CD8-positive, alpha-beta memory T cell (primary cell): ENCODE measurements at regions not wholly inside any gene's neighbourhood (a gene's known extent, or its start where the extent isn't known, plus 50 kb on each side); places are given as distances from the start of the nearest gene placed in this dataset.

ENCODE experiments used
- CTCF ChIA-PET: fragments of 350-600 bp; sonication (Branson Sonifier 250); formaldehyde crosslinking; loops from one replicate; lab custom pipeline; 2021; ENCODE audit warnings: antibody characterized with exemption; lab: Charles Lee
- POLR2A ChIA-PET: fragments of 350-600 bp; sonication (Branson Sonifier 250); formaldehyde crosslinking; loops from one replicate; lab custom pipeline; 2021; ENCODE audit warnings: antibody characterized with exemption; lab: Charles Lee
- DNase-seq, 5 donors: peaks; one replicate each; pipeline versions ENCODE4 v3.0.0 to v3.0.0-alpha.2; 2020 to 2022; ENCODE audit warnings: mixed read lengths in 1 of 5
- H3K27ac ChIP-seq: one replicate; pipeline ENCODE4 v1.7.0; 2013; ENCODE audit warnings: low read depth, mild to moderate bottlenecking, low read length, moderate library complexity
- H3K27me3 ChIP-seq: 2 replicates; pipeline ENCODE4 v1.7.0; 2013; ENCODE audit warnings: low read length, mild to moderate bottlenecking; ENCODE audit not compliant: insufficient read depth, poor library complexity, severe bottlenecking
- H3K36me3 ChIP-seq: 2 replicates; pipeline ENCODE4 v1.7.0; 2013; ENCODE audit warnings: mild to moderate bottlenecking, low read length, moderate library complexity; ENCODE audit not compliant: insufficient read depth
- H3K4me1 ChIP-seq: 2 replicates; pipeline ENCODE4 v1.7.0; 2013; ENCODE audit warnings: mild to moderate bottlenecking, low read length, moderate library complexity; ENCODE audit not compliant: insufficient read depth
- H3K4me3 ChIP-seq: 2 replicates; pipeline ENCODE4 v1.7.0; 2013; ENCODE audit warnings: mild to moderate bottlenecking, low read length
- H3K9me3 ChIP-seq: 2 replicates; pipeline ENCODE4 v1.7.0; 2013; ENCODE audit warnings: mild to moderate bottlenecking, low read length
- H3K27ac Mint-ChIP-seq, 8 donors: one replicate each; pipeline ENCODE4 v1.8.0; 2020 to 2021; ENCODE audit warnings: mixed read lengths in 8 of 8, mild to moderate bottlenecking in 6 of 8, inconsistent platforms in 3 of 8, moderate library complexity in 3 of 8
- H3K27me3 Mint-ChIP-seq, 2 donors: one replicate each; pipeline ENCODE4 v1.8.0; 2020 to 2021; ENCODE audit warnings: mixed read lengths in 2 of 2, mild to moderate bottlenecking in 1 of 2, moderate library complexity in 1 of 2
- H3K36me3 Mint-ChIP-seq, 3 donors: one replicate each; pipeline ENCODE4 v1.8.0; 2020 to 2021; ENCODE audit warnings: mixed read lengths in 3 of 3, inconsistent platforms in 1 of 3, mild to moderate bottlenecking in 1 of 3
- H3K4me1 Mint-ChIP-seq, 3 donors: one replicate each; pipeline ENCODE4 v1.8.0; 2020 to 2021; ENCODE audit warnings: mixed read lengths in 3 of 3, inconsistent platforms in 1 of 3, mild to moderate bottlenecking in 1 of 3
- H3K4me3 Mint-ChIP-seq, 7 donors: one replicate each; pipeline ENCODE4 v1.8.0; 2020 to 2021; ENCODE audit warnings: mixed read lengths in 7 of 7, mild to moderate bottlenecking in 6 of 7, moderate library complexity in 4 of 7, inconsistent platforms in 2 of 7
- H3K9me3 Mint-ChIP-seq, 5 donors: one replicate each; pipeline ENCODE4 v1.8.0; 2020 to 2022; ENCODE audit warnings: mixed read lengths in 5 of 5, mild to moderate bottlenecking in 3 of 5, moderate library complexity in 2 of 5, inconsistent platforms in 1 of 5

DNA sequence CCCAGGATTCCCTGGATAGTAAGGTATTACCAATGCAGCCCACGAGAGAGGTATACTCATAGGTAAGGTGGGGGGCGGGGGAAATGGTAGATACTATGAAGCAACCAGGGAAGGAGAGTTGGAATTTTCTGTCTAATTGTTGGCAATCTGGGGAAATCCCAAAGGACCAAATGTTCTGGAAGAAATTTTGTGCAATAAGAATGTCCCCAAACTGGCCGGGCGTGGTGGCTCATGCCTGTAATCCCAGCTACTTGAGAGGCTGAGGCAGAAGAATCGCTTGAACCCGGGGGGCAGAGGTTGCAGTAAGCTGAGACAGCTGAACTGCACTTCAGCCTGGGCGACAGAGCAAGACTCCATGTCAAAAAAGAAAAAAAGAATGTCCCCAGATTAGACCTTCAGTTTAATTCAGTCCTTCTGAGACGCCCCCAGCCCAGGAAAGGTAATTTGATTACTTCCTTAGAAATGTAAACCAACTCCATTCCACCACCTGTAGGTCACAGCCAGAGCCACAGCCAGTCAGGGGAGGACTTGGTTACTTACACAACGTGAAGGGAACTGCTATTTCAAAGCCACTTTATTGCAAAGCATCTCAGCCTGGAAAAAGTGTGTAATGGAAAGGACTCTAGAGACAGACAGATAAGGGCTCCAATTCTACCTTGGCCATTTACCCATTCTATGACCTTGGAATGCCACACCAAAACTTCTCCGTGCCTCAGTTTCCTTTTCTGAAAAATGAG, 50.0 kb upstream of the KLF4 start:
- H3K4me3 ChIP-seq, result no peak overlapping the region

More for the DNA sequence above, 50.0 kb upstream of the KLF4 start:
- Mint-ChIP-seq H3K27ac (no peak overlapping the region), H3K9me3 (peaks cover 0 to 2% (median 0%) of the 10 kb centered on the region in 5 donors), H3K4me1 (no peaks in the 10 kb centered on the region), H3K27me3 (no peaks in the 10 kb centered on the region), H3K36me3 (no peaks in the 10 kb centered on the region), H3K4me3 (no peak overlapping the region)
- CTCF ChIA-PET, result no interaction called here
- Histone ChIP-seq H3K4me1 (no peaks in the 10 kb centered on the region), H3K36me3 (no peaks in the 10 kb centered on the region), H3K9me3 (no peaks in the 10 kb centered on the region), H3K27ac (no peak overlapping the region), H3K27me3 (no peaks in the 10 kb centered on the region)
- no peak for DNase-seq
- POLR2A ChIA-PET, result no interaction called here
